GM23338 (cell line): ENCODE measurements at regions not wholly inside any gene's neighbourhood (a gene's known extent, or its start where the extent isn't known, plus 50 kb on each side); places are given as distances from the start of the nearest gene placed in this dataset.

Experiments
- CREB1 ChIP-seq: fragments of 250-450 bp; sonication (Bioruptor Pico); IDR thresholded peaks from 2 replicates; pipeline ENCODE4 v1.5.0; 2020; ENCODE audit warnings: low read depth, mild to moderate bottlenecking, moderate library complexity
- EZH2 ChIP-seq: fragments of 200-600 bp; sonication (generic); IDR thresholded peaks from one replicate; pipeline ENCODE4 v1.8.0; 2017; ENCODE audit warnings: antibody characterized with exemption, mild to moderate bottlenecking, low read depth; ENCODE audit not compliant: unreplicated experiment
- EZH2phosphoT487 ChIP-seq: fragments of 200-600 bp; sonication (generic); IDR thresholded peaks from one replicate; pipeline ENCODE4 v1.8.1; 2018; ENCODE audit warnings: antibody characterized with exemption; ENCODE audit not compliant: unreplicated experiment
- JUNB ChIP-seq: IDR thresholded peaks from one replicate; pipeline ENCODE4 v1.6.1; 2016; ENCODE audit warnings: antibody characterized with exemption; ENCODE audit not compliant: unreplicated experiment
- NANOG ChIP-seq: IDR thresholded peaks from 2 replicates; pipeline ENCODE4 v1.6.1; 2016; ENCODE audit warnings: antibody characterized with exemption, borderline replicate concordance
- POLR2AphosphoS5 ChIP-seq: IDR thresholded peaks from 2 replicates; pipeline ENCODE4 v1.6.1; 2016; ENCODE audit warnings: antibody characterized with exemption, low read depth
- STAT1 ChIP-seq: IDR thresholded peaks from one replicate; pipeline ENCODE4 v1.6.1; 2016; ENCODE audit warnings: antibody characterized with exemption; ENCODE audit not compliant: unreplicated experiment
- ZNF114 ChIP-seq: fragments of 250-450 bp; sonication (Bioruptor Pico); IDR thresholded peaks from 2 replicates; pipeline ENCODE4 v1.5.0; 2020; ENCODE audit warnings: mild to moderate bottlenecking, moderate library complexity
- ZNF331 ChIP-seq: fragments of 250-450 bp; sonication (Bioruptor Pico); IDR thresholded peaks from 2 replicates; pipeline ENCODE4 v1.5.0; 2020; ENCODE audit warnings: low read depth, mild to moderate bottlenecking, moderate library complexity
- TF ChIP-seq, protein P1 (sequence below), 2 experiments: fragments of 200-600 bp in 1 of 2; sonication (generic) in 1 of 2; conservative IDR thresholded peaks; 2 replicates each; pipeline versions ENCODE4 v1.5.1 to v1.6.1; 2016 to 2017; ENCODE audit warnings: antibody characterized with exemption in 2 of 2, low read depth in 2 of 2, mild to moderate bottlenecking in 2 of 2, moderate library complexity in 1 of 2
- TF ChIP-seq, protein P2 (sequence below): IDR thresholded peaks from one replicate; pipeline ENCODE4 v1.6.1; 2018; ENCODE audit warnings: antibody characterized with exemption; ENCODE audit not compliant: unreplicated experiment
- TF ChIP-seq, protein P3 (sequence below): fragments of 250-450 bp; sonication (Bioruptor Pico); IDR thresholded peaks from 2 replicates; pipeline ENCODE4 v1.5.0; 2020; ENCODE audit warnings: mild to moderate bottlenecking, moderate library complexity
- TF ChIP-seq, protein P4 (sequence below): IDR thresholded peaks from 2 replicates; pipeline ENCODE4 v1.6.1; 2016; ENCODE audit warnings: antibody characterized with exemption

DNA sequence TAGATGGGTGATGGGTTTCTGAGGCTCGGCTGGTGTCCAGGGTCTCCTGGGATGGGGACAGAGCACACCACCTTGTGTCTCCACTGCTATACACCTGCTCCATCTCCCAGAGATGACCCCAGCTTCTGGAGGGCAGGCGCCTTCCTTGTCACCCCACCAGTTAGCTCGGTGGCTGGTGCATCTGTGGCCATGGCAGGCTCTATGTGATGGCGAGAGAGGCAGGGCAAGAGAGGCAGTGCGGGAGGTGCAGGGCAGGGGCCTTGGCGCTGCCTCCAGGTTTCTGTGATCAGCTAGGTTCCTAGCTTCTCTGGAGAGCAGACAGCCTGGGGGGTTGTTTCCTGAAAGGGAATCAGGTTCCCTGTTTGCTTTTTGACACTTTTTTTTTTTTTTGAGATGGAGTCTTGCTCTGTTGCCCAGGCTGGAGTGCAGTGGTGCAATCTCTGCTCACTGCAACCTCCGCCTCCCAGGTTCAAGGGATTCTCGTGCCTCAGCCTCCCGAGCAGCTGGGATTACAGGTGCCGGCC lies 69.0 kb upstream of the ZNF536 start:
- TF ChIP-seq CREB1 (CRISPR knock-in tag) (no peak), EZH2 (no peak), POLR2AphosphoS5 (no peak), JUNB (no peak), STAT1 (no peak), EZH2phosphoT487 (no peak), NANOG (no peak), ZNF331 (no peak), ZNF114 (CRISPR knock-in tag) (no peak)
- TF ChIP-seq, protein P1, sequence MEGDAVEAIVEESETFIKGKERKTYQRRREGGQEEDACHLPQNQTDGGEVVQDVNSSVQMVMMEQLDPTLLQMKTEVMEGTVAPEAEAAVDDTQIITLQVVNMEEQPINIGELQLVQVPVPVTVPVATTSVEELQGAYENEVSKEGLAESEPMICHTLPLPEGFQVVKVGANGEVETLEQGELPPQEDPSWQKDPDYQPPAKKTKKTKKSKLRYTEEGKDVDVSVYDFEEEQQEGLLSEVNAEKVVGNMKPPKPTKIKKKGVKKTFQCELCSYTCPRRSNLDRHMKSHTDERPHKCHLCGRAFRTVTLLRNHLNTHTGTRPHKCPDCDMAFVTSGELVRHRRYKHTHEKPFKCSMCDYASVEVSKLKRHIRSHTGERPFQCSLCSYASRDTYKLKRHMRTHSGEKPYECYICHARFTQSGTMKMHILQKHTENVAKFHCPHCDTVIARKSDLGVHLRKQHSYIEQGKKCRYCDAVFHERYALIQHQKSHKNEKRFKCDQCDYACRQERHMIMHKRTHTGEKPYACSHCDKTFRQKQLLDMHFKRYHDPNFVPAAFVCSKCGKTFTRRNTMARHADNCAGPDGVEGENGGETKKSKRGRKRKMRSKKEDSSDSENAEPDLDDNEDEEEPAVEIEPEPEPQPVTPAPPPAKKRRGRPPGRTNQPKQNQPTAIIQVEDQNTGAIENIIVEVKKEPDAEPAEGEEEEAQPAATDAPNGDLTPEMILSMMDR (conservative IDR thresholded peaks at IDR 0.05; ENCODE audit: low read depth in 2 of 2): no peak
- TF ChIP-seq, protein P2, sequence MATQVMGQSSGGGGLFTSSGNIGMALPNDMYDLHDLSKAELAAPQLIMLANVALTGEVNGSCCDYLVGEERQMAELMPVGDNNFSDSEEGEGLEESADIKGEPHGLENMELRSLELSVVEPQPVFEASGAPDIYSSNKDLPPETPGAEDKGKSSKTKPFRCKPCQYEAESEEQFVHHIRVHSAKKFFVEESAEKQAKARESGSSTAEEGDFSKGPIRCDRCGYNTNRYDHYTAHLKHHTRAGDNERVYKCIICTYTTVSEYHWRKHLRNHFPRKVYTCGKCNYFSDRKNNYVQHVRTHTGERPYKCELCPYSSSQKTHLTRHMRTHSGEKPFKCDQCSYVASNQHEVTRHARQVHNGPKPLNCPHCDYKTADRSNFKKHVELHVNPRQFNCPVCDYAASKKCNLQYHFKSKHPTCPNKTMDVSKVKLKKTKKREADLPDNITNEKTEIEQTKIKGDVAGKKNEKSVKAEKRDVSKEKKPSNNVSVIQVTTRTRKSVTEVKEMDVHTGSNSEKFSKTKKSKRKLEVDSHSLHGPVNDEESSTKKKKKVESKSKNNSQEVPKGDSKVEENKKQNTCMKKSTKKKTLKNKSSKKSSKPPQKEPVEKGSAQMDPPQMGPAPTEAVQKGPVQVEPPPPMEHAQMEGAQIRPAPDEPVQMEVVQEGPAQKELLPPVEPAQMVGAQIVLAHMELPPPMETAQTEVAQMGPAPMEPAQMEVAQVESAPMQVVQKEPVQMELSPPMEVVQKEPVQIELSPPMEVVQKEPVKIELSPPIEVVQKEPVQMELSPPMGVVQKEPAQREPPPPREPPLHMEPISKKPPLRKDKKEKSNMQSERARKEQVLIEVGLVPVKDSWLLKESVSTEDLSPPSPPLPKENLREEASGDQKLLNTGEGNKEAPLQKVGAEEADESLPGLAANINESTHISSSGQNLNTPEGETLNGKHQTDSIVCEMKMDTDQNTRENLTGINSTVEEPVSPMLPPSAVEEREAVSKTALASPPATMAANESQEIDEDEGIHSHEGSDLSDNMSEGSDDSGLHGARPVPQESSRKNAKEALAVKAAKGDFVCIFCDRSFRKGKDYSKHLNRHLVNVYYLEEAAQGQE: no peak
- TF ChIP-seq, protein P3, sequence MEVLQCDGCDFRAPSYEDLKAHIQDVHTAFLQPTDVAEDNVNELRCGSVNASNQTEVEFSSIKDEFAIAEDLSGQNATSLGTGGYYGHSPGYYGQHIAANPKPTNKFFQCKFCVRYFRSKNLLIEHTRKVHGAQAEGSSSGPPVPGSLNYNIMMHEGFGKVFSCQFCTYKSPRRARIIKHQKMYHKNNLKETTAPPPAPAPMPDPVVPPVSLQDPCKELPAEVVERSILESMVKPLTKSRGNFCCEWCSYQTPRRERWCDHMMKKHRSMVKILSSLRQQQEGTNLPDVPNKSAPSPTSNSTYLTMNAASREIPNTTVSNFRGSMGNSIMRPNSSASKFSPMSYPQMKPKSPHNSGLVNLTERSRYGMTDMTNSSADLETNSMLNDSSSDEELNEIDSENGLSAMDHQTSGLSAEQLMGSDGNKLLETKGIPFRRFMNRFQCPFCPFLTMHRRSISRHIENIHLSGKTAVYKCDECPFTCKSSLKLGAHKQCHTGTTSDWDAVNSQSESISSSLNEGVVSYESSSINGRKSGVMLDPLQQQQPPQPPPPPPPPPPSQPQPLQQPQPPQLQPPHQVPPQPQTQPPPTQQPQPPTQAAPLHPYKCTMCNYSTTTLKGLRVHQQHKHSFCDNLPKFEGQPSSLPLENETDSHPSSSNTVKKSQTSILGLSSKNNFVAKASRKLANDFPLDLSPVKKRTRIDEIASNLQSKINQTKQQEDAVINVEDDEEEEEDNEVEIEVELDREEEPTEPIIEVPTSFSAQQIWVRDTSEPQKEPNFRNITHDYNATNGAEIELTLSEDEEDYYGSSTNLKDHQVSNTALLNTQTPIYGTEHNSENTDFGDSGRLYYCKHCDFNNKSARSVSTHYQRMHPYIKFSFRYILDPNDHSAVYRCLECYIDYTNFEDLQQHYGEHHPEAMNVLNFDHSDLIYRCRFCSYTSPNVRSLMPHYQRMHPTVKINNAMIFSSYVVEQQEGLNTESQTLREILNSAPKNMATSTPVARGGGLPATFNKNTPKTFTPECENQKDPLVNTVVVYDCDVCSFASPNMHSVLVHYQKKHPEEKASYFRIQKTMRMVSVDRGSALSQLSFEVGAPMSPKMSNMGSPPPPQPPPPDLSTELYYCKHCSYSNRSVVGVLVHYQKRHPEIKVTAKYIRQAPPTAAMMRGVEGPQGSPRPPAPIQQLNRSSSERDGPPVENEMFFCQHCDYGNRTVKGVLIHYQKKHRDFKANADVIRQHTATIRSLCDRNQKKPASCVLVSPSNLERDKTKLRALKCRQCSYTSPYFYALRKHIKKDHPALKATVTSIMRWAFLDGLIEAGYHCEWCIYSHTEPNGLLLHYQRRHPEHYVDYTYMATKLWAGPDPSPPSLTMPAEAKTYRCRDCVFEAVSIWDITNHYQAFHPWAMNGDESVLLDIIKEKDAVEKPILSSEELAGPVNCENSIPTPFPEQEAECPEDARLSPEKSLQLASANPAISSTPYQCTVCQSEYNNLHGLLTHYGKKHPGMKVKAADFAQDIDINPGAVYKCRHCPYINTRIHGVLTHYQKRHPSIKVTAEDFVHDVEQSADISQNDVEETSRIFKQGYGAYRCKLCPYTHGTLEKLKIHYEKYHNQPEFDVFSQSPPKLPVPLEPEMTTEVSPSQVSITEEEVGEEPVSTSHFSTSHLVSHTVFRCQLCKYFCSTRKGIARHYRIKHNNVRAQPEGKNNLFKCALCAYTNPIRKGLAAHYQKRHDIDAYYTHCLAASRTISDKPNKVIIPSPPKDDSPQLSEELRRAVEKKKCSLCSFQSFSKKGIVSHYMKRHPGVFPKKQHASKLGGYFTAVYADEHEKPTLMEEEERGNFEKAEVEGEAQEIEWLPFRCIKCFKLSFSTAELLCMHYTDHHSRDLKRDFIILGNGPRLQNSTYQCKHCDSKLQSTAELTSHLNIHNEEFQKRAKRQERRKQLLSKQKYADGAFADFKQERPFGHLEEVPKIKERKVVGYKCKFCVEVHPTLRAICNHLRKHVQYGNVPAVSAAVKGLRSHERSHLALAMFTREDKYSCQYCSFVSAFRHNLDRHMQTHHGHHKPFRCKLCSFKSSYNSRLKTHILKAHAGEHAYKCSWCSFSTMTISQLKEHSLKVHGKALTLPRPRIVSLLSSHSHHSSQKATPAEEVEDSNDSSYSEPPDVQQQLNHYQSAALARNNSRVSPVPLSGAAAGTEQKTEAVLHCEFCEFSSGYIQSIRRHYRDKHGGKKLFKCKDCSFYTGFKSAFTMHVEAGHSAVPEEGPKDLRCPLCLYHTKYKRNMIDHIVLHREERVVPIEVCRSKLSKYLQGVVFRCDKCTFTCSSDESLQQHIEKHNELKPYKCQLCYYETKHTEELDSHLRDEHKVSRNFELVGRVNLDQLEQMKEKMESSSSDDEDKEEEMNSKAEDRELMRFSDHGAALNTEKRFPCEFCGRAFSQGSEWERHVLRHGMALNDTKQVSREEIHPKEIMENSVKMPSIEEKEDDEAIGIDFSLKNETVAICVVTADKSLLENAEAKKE (CRISPR knock-in tag): no peak
- TF ChIP-seq, protein P4, sequence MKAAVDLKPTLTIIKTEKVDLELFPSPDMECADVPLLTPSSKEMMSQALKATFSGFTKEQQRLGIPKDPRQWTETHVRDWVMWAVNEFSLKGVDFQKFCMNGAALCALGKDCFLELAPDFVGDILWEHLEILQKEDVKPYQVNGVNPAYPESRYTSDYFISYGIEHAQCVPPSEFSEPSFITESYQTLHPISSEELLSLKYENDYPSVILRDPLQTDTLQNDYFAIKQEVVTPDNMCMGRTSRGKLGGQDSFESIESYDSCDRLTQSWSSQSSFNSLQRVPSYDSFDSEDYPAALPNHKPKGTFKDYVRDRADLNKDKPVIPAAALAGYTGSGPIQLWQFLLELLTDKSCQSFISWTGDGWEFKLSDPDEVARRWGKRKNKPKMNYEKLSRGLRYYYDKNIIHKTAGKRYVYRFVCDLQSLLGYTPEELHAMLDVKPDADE: no peak
